ENCODE measurements at regions not wholly inside any gene's neighbourhood (a gene's known extent, or its start where the extent isn't known, plus 50 kb on each side); places are given as distances from the start of the nearest gene placed in this dataset.
A peak's percentile ranks its signal among the peaks of the same experiment; 100 is the strongest.

DNA sequence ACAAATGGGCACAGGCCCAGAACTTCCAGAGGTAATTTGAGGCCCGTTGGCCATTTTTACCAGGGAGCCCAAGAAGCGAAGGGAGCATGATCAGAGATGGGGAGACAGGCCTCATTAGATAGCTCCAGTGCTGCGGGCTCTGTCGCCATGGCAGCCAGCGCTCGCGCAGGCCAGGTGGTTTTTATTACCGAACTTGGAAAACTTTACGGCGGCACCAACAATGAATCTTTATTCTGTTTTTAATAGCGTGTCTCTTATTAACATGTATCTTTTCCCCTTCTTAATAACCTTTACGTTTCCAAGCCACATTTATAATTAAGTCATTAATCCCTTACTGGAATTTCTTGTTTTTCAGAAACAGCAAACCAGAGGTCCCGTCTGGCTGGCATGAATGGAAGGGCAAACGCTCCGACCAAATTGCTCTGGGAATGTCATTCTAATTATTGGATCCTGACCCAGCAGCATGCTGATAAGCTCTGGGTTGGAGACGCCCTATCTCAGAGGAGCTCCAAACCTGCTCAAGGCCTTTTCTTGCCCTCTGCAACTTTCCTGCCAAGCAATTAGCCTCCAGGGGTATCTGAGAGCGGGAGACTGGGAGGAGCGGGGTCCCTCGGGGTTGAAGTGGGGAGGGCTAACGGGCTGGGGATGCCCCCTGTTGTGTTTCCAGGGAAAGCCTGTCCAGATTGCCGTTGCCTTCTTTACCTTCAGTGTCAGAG lies 256.4 kb downstream of the TLE3 start:
- 40% methylated on average over 19 of the region's 21 CpGs for WGBS (ENCODE audit: low lambda C conversion rate)
- no peak overlapping the region; a peak in 1 of 4 replicates for H3K4me3 ChIP-seq (ENCODE audit: low read depth in 2 of 2, low read length in 1 of 2)
- H3K79me2 ChIP-seq (ENCODE audit: insufficient read depth), result no peaks in the 10 kb centered on the region
- H2AFZ ChIP-seq (ENCODE audit: low read depth), result no peak overlapping the region
- H3K9me2 ChIP-seq, result no peaks in the 10 kb centered on the region
- H3K9ac ChIP-seq, result no peak overlapping the region
- no peaks in the 10 kb centered on the region for H3K9me3 ChIP-seq
- CTCF ChIA-PET, result interaction anchor here (1.0 to 1.2 kb wide), 3 partner anchors 12 to 26 kb away, joined by 3 read pairs; no protein-coding TSS in a partner anchor
- H4K20me1 ChIP-seq (ENCODE audit: insufficient read depth), result no peaks in the 10 kb centered on the region
- POLR2A ChIA-PET, result no interaction called here
- no peak overlapping the region for H3K4me2 ChIP-seq
- H3K4me1 ChIP-seq (ENCODE audit: control insufficient read depth in 1 of 2, insufficient read depth in 2 of 2, low read depth in 1 of 2, low read length in 1 of 2), result peaks cover 0 to 28% of the 10 kb centered on the region in 2 experiments; a peak in 2 of 4 replicates
- H3F3A ChIP-seq (replicated peaks; ENCODE audit: insufficient read depth), result no peaks in the 10 kb centered on the region
- DNase-seq, result peak; percentile 83
- H3K27ac ChIP-seq (ENCODE audit: low read depth in 2 of 2, low read length in 1 of 2), result peak overlapping the region in 1 of 2 experiments; percentile 72; a peak in 2 of 4 replicates
- H3K36me3 ChIP-seq (replicated peaks in 1 of 2; ENCODE audit: control insufficient read depth in 1 of 2, insufficient read depth in 2 of 2, low read length in 1 of 2), result no peaks in the 10 kb centered on the region
- no peaks in the 10 kb centered on the region; the same call in 1 of the 2 replicates for H3K27me3 ChIP-seq (ENCODE audit: insufficient read depth)
- TF ChIP-seq TAF1 (IDR thresholded peaks at IDR 0.05; ENCODE audit: borderline replicate concordance, low read depth, low read length) (no peak), FOXJ3 (CRISPR knock-in tag; IDR thresholded peaks at IDR 0.05) (no peak), MEF2A (IDR thresholded peaks at IDR 0.05; ENCODE audit: borderline replicate concordance, low read depth) (no peak), RFX5 (IDR thresholded peaks at IDR 0.05; ENCODE audit: low read length) (no peak), TCF12 (IDR thresholded peaks at IDR 0.05) (0 out of 2 replicates have a peak, but pooled peaks have one; percentile 41), JUND (IDR thresholded peaks at IDR 0.05) (no peak), NFIC (IDR thresholded peaks at IDR 0.05; ENCODE audit: borderline replicate concordance) (no peak), FOXM1 (IDR thresholded peaks at IDR 0.05; ENCODE audit: low read depth) (no peak), CHD2 (IDR thresholded peaks at IDR 0.05; ENCODE audit: low read length, partially characterized antibody) (peak; percentile 59), FOSL2 (IDR thresholded peaks at IDR 0.05; ENCODE audit: borderline replicate concordance, low read depth) (no peak), SMC3 (IDR thresholded peaks at IDR 0.05; ENCODE audit: low read depth, low read length) (no peak), RAD21 (IDR thresholded peaks at IDR 0.05; ENCODE audit: low read length) (peak; percentile 10; the same call in 1 of the 2 replicates), NRF1 (IDR thresholded peaks at IDR 0.05; ENCODE audit: low read depth, low read length) (no peak), SIN3A (IDR thresholded peaks at IDR 0.05; ENCODE audit: borderline replicate concordance, low read depth, low read length) (no peak), RXRA (IDR thresholded peaks at IDR 0.05; ENCODE audit: borderline replicate concordance, low read depth) (no peak), TEAD4 (IDR thresholded peaks at IDR 0.05; ENCODE audit: borderline replicate concordance, insufficient read depth) (no peak), GABPA (IDR thresholded peaks at IDR 0.05; ENCODE audit: low read depth) (no peak), GATA2 (CRISPR knock-in tag; IDR thresholded peaks at IDR 0.05) (peak; percentile 58; the same call in 1 of the 2 replicates), EP300 (IDR thresholded peaks at IDR 0.05; ENCODE audit: borderline replicate concordance in 1 of 2, low read depth in 1 of 2, low read length in 1 of 2) (no peak; a peak in 1 of 4 replicates), ELF1 (IDR thresholded peaks at IDR 0.05) (no peak)
- TF ChIP-seq, protein P1, sequence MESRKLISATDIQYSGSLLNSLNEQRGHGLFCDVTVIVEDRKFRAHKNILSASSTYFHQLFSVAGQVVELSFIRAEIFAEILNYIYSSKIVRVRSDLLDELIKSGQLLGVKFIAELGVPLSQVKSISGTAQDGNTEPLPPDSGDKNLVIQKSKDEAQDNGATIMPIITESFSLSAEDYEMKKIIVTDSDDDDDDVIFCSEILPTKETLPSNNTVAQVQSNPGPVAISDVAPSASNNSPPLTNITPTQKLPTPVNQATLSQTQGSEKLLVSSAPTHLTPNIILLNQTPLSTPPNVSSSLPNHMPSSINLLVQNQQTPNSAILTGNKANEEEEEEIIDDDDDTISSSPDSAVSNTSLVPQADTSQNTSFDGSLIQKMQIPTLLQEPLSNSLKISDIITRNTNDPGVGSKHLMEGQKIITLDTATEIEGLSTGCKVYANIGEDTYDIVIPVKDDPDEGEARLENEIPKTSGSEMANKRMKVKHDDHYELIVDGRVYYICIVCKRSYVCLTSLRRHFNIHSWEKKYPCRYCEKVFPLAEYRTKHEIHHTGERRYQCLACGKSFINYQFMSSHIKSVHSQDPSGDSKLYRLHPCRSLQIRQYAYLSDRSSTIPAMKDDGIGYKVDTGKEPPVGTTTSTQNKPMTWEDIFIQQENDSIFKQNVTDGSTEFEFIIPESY (IDR thresholded peaks at IDR 0.05; ENCODE audit: borderline replicate concordance, low read depth), result no peak
- TF ChIP-seq, protein P2, sequence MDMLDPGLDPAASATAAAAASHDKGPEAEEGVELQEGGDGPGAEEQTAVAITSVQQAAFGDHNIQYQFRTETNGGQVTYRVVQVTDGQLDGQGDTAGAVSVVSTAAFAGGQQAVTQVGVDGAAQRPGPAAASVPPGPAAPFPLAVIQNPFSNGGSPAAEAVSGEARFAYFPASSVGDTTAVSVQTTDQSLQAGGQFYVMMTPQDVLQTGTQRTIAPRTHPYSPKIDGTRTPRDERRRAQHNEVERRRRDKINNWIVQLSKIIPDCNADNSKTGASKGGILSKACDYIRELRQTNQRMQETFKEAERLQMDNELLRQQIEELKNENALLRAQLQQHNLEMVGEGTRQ (IDR thresholded peaks at IDR 0.05; ENCODE audit: borderline replicate concordance, low read depth, low read length), result no peak
- TF ChIP-seq, protein P3, sequence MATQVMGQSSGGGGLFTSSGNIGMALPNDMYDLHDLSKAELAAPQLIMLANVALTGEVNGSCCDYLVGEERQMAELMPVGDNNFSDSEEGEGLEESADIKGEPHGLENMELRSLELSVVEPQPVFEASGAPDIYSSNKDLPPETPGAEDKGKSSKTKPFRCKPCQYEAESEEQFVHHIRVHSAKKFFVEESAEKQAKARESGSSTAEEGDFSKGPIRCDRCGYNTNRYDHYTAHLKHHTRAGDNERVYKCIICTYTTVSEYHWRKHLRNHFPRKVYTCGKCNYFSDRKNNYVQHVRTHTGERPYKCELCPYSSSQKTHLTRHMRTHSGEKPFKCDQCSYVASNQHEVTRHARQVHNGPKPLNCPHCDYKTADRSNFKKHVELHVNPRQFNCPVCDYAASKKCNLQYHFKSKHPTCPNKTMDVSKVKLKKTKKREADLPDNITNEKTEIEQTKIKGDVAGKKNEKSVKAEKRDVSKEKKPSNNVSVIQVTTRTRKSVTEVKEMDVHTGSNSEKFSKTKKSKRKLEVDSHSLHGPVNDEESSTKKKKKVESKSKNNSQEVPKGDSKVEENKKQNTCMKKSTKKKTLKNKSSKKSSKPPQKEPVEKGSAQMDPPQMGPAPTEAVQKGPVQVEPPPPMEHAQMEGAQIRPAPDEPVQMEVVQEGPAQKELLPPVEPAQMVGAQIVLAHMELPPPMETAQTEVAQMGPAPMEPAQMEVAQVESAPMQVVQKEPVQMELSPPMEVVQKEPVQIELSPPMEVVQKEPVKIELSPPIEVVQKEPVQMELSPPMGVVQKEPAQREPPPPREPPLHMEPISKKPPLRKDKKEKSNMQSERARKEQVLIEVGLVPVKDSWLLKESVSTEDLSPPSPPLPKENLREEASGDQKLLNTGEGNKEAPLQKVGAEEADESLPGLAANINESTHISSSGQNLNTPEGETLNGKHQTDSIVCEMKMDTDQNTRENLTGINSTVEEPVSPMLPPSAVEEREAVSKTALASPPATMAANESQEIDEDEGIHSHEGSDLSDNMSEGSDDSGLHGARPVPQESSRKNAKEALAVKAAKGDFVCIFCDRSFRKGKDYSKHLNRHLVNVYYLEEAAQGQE (IDR thresholded peaks at IDR 0.05; ENCODE audit: low read depth, low read length), result no peak
- TF ChIP-seq, protein P4, sequence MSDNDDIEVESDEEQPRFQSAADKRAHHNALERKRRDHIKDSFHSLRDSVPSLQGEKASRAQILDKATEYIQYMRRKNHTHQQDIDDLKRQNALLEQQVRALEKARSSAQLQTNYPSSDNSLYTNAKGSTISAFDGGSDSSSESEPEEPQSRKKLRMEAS (IDR thresholded peaks at IDR 0.05; ENCODE audit: low read depth), result no peak
- TF ChIP-seq, protein P5, sequence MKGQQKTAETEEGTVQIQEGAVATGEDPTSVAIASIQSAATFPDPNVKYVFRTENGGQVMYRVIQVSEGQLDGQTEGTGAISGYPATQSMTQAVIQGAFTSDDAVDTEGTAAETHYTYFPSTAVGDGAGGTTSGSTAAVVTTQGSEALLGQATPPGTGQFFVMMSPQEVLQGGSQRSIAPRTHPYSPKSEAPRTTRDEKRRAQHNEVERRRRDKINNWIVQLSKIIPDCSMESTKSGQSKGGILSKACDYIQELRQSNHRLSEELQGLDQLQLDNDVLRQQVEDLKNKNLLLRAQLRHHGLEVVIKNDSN (IDR thresholded peaks at IDR 0.05; ENCODE audit: borderline replicate concordance, low read depth), result no peak
- TF ChIP-seq, protein P6, sequence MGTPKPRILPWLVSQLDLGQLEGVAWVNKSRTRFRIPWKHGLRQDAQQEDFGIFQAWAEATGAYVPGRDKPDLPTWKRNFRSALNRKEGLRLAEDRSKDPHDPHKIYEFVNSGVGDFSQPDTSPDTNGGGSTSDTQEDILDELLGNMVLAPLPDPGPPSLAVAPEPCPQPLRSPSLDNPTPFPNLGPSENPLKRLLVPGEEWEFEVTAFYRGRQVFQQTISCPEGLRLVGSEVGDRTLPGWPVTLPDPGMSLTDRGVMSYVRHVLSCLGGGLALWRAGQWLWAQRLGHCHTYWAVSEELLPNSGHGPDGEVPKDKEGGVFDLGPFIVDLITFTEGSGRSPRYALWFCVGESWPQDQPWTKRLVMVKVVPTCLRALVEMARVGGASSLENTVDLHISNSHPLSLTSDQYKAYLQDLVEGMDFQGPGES (IDR thresholded peaks at IDR 0.05; ENCODE audit: low read depth, low read length), result no peak

Measured in SK-N-SH (cell line).